Left ventricle myocardium inferior (tissue), 1 donor: ENCODE measurements at regions not wholly inside any gene's neighbourhood (a gene's known extent, or its start where the extent isn't known, plus 50 kb on each side); places are given as distances from the start of the nearest gene placed in this dataset.

ENCODE experiments used
- DNase-seq: peaks from one replicate; pipeline ENCODE4 v3.0.0-alpha.2; 2020
- H3K27ac ChIP-seq: fragments of 200-600 bp; replicated peaks from 2 replicates; pipeline ENCODE4 v1.8.0; 2021
- H3K27me3 ChIP-seq: fragments of 200-600 bp; 2 replicates; pipeline ENCODE4 v1.8.0; 2021; ENCODE audit warnings: low read depth
- H3K36me3 ChIP-seq: fragments of 200-600 bp; 2 replicates; pipeline ENCODE4 v1.8.0; 2021
- H3K4me1 ChIP-seq: fragments of 200-600 bp; 2 replicates; pipeline ENCODE4 v1.8.0; 2021
- H3K4me3 ChIP-seq: fragments of 200-600 bp; 2 replicates; pipeline ENCODE4 v1.8.0; 2021; ENCODE audit warnings: mild to moderate bottlenecking, moderate library complexity
- H3K9me3 ChIP-seq: fragments of 200-600 bp; replicated peaks from 2 replicates; pipeline ENCODE4 v1.8.0; 2021
- CTCF ChIP-seq: fragments of 200-600 bp; IDR thresholded peaks from 2 replicates; pipeline ENCODE4 v1.8.0; 2021; ENCODE audit warnings: antibody characterized with exemption, mild to moderate bottlenecking, borderline replicate concordance
- intact Hi-C: fragments of 100-400 bp; cut with micrococcal nuclease; formaldehyde crosslinking; loops from one replicate; pipeline ENCODE4 v1.11.0; 2022
- donor health status: DM: no; HTN: yes; CAD: no; lungs with severe emphysema.

GRCh38 chr2:52365946-52366345, 1334.0 kb upstream of the NRXN1 start:
- Histone ChIP-seq H3K27me3 (no peaks in the 10 kb centered on the region), H3K4me1 (no peaks in the 10 kb centered on the region), H3K4me3 (no peak overlapping the region), H3K27ac (no peak overlapping the region), H3K9me3 (peaks cover 10% of the 10 kb centered on the region), H3K36me3 (no peaks in the 10 kb centered on the region)
- intact Hi-C loops: no loop called here
- no peak for DNase-seq
- TF ChIP-seq CTCF: no peak

- DNase-seq: no peak
- Histone ChIP-seq H3K4me1 (no peaks in the 10 kb centered on the region), H3K27me3 (no peaks in the 10 kb centered on the region), H3K36me3 (no peaks in the 10 kb centered on the region), H3K27ac (no peak overlapping the region), H3K9me3 (no peaks in the 10 kb centered on the region), H3K4me3 (no peak overlapping the region)
- intact Hi-C loops: no loop called here
- TF ChIP-seq CTCF: no peak
Observed at GRCh38 chr2:52356556-52356955, 1324.6 kb upstream of the NRXN1 start.

GRCh38 chr2:52347292-52347691, 1315.4 kb upstream of the NRXN1 start:
- no peak overlapping the region for H3K4me3 ChIP-seq
- peaks cover 3% of the 10 kb centered on the region for H3K9me3 ChIP-seq
- no peak overlapping the region for H3K27ac ChIP-seq
- no peak for TF ChIP-seq CTCF
- H3K27me3 ChIP-seq: no peaks in the 10 kb centered on the region
- H3K36me3 ChIP-seq: no peaks in the 10 kb centered on the region
- intact Hi-C loops: no loop called here
- DNase-seq: no peak
- H3K4me1 ChIP-seq: no peaks in the 10 kb centered on the region

DNA sequence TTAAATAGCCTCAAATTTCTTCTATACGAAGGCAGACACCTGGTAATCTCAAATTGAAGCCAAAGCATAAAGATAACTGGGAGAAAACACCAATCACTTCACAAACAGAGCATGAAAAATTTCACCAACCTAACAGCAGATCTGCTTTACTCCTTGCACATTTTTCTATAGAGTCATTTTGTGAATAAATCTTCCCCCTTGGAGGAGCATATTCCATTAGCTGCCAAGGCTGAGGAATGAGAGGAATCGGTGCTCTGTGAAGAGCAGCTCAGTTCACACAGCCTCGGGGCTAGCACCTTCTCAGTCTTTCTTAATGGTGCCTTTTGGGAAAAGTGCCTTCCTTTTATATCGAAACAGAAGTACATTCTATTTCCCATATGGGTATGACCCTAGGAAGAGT, 1313.7 kb upstream of the NRXN1 start:
- Histone ChIP-seq H3K36me3 (no peaks in the 10 kb centered on the region), H3K4me1 (no peaks in the 10 kb centered on the region), H3K4me3 (no peak overlapping the region), H3K27ac (no peak overlapping the region), H3K9me3 (peaks cover 3% of the 10 kb centered on the region), H3K27me3 (no peaks in the 10 kb centered on the region)
- intact Hi-C loops: no loop called here
- DNase-seq: no peak
- TF ChIP-seq CTCF: no peak

DNA sequence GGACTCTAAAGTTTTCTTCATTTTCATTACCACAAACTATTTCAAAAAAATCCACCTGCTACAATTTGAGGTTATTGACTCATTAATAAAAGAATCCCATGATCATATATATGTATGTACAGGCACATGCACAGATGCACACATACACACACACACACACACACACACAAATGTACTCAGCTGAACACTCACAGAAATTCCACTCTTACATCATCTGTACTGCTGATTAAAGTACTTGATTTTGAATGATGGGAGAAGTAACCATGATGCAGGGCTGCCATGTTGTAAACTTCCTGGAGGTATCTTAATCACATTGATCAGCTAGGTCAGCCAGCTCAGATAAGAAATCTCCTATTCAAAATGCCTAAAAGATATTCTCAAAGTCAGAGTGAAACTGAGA, 1313.2 kb upstream of the NRXN1 start:
- no peak for DNase-seq
- TF ChIP-seq CTCF: no peak
- H3K27ac ChIP-seq: no peak overlapping the region
- H3K9me3 ChIP-seq: no peaks in the 10 kb centered on the region
- no peaks in the 10 kb centered on the region for H3K4me1 ChIP-seq
- intact Hi-C loops: no loop called here
- no peaks in the 10 kb centered on the region for H3K36me3 ChIP-seq
- no peak overlapping the region for H3K4me3 ChIP-seq
- no peaks in the 10 kb centered on the region for H3K27me3 ChIP-seq

DNA sequence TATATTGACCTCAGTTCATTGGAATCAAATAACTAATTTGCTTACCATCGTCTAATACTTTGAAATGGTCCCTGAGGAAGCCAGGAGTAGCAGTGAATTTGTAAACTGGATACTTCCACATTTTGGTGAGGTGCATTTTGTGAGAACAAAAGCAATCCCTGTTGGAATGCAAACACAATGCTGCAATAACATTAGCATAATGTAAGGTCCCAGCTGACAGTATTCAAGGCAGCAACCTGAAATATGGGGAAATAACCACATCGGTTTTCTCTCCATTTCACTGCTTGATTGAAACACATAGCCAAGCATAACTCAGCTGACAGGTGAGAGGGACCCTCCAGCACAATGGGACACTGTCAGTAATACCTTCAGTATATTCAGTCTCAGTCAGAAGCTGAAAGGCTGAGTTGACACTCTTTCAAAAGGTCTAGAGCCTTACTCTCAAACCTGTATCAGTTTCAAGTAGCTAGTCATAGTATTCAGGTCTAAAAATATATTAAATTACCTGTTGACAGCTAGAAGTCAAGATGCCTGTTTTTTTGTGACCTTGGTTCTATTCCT, 1311.9 kb upstream of the NRXN1 start:
- intact Hi-C loops: no loop called here
- no peak for DNase-seq
- no peaks in the 10 kb centered on the region for H3K27me3 ChIP-seq
- H3K4me1 ChIP-seq: no peaks in the 10 kb centered on the region
- no peak overlapping the region for H3K27ac ChIP-seq
- H3K4me3 ChIP-seq: no peak overlapping the region
- no peak for TF ChIP-seq CTCF
- H3K9me3 ChIP-seq: no peaks in the 10 kb centered on the region
- no peaks in the 10 kb centered on the region for H3K36me3 ChIP-seq
